Neural cell (in vitro differentiated cells): ENCODE measurements at regions not wholly inside any gene's neighbourhood (a gene's known extent, or its start where the extent isn't known, plus 50 kb on each side); places are given as distances from the start of the nearest gene placed in this dataset.

Experiments
- EP300 ChIP-seq: fragments of 450-650 bp; conservative IDR thresholded peaks from 2 replicates; pipeline ENCODE4 v1.6.1; 2014; ENCODE audit warnings: antibody characterized with exemption, mild to moderate bottlenecking, moderate library complexity; ENCODE audit not compliant: poor library complexity, severe bottlenecking
- EZH2 ChIP-seq: fragments of 200-600, 300-800 bp; shearing (Covaris generic), sonication (generic); IDR thresholded peaks from 2 replicates; pipeline ENCODE4 v1.6.1; 2014; ENCODE audit warnings: antibody characterized with exemption, low read length, borderline replicate concordance, mild to moderate bottlenecking; ENCODE audit not compliant: insufficient read depth, poor library complexity, severe bottlenecking
- POLR2AphosphoS5 ChIP-seq: IDR thresholded peaks from 2 replicates; pipeline ENCODE4 v1.6.1; 2012
- REST ChIP-seq: IDR thresholded peaks from 2 replicates; pipeline ENCODE4 v1.6.1; 2012; ENCODE audit warnings: borderline replicate concordance
- SMC3 ChIP-seq: fragments of 450-650 bp; conservative IDR thresholded peaks from 2 replicates; pipeline ENCODE4 v1.6.1; 2014; ENCODE audit warnings: antibody characterized with exemption, mild to moderate bottlenecking, moderate library complexity; ENCODE audit not compliant: poor library complexity
- TAF1 ChIP-seq: IDR thresholded peaks from 2 replicates; pipeline ENCODE4 v1.6.1; 2012; ENCODE audit warnings: low read depth
- TF ChIP-seq, protein P1 (sequence below): fragments of 450-650 bp; IDR thresholded peaks from 2 replicates; pipeline ENCODE4 v1.5.1; 2014; ENCODE audit warnings: antibody characterized with exemption, mild to moderate bottlenecking, moderate library complexity; ENCODE audit not compliant: poor library complexity, severe bottlenecking

GRCh38 chr15:59818336-59818735 lies 129.2 kb upstream of the BNIP2 start:
- no peak for TF ChIP-seq EP300
- TF ChIP-seq, protein P1, sequence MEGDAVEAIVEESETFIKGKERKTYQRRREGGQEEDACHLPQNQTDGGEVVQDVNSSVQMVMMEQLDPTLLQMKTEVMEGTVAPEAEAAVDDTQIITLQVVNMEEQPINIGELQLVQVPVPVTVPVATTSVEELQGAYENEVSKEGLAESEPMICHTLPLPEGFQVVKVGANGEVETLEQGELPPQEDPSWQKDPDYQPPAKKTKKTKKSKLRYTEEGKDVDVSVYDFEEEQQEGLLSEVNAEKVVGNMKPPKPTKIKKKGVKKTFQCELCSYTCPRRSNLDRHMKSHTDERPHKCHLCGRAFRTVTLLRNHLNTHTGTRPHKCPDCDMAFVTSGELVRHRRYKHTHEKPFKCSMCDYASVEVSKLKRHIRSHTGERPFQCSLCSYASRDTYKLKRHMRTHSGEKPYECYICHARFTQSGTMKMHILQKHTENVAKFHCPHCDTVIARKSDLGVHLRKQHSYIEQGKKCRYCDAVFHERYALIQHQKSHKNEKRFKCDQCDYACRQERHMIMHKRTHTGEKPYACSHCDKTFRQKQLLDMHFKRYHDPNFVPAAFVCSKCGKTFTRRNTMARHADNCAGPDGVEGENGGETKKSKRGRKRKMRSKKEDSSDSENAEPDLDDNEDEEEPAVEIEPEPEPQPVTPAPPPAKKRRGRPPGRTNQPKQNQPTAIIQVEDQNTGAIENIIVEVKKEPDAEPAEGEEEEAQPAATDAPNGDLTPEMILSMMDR, result no peak
- no peak for TF ChIP-seq REST
- no peak for TF ChIP-seq EZH2
- TF ChIP-seq TAF1, result no peak
- TF ChIP-seq POLR2AphosphoS5, result no peak
- TF ChIP-seq SMC3, result no peak
